GM19395 (cell line): ENCODE measurements at regions not wholly inside any gene's neighbourhood (a gene's known extent, or its start where the extent isn't known, plus 50 kb on each side); places are given as distances from the start of the nearest gene placed in this dataset.

Experiments used
- ATAC-seq: cut with Tn5 transposase; IDR thresholded peaks from one replicate; pipeline ENCODE4 v1.9.1; 2021; ENCODE audit warnings: mild to moderate bottlenecking, moderate library complexity; ENCODE audit not compliant: unreplicated experiment

DNA sequence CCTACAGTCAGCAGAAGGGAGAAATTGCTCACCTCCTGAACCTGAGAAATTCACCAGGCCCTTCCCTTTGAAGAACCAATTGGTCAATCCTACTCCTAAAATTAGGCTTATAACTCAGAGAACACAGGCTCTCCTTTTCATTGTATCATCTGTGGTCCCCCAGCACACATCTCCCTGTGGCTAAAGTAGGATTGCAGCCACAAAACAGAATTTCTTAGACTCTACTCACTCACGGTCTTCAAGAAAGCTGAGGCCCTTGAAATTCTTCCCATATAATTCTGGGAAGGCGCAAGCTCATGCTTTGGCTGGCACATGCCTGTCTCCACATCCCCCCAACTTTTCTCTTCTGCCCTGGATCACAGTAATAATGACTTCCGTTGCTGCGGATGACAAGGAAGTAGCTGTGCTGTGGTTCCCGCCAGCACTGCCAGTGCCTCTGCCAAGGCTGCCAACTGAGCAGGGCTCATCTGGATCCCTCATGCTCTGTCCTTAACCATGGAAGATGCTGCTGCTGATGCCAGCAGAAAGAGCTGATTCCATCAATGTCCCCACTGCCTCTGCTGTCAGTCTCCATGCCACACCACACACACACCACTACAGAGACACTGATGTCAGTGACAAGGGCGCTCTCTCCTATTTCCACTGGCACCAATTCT, 200.6 kb upstream of the POU2AF2 start:
- ATAC-seq: no peak

DNA sequence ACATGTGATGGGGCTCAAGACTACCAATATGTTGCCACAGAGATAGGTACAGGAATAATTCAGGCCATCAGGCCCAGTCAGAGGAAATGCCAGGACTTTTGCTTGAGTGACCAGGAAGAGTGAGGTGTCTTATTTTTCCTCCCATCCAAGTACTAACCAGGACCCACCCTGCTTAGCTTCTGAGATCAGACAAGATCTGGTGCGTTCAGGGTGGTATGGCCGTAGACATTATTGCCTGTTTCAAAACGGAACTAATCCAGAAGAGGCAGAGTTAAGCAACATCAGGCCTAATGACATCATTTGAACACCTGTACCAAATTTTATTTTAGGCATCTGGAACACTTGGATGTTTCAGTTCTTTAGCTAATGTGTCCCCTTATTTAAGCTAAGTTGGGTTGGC, 205.5 kb upstream of the POU2AF2 start:
- ATAC-seq: no peak

- no peak for ATAC-seq
Measured at GRCh38 chr11:111035746-111036145, 209.8 kb upstream of the POU2AF2 start.

DNA sequence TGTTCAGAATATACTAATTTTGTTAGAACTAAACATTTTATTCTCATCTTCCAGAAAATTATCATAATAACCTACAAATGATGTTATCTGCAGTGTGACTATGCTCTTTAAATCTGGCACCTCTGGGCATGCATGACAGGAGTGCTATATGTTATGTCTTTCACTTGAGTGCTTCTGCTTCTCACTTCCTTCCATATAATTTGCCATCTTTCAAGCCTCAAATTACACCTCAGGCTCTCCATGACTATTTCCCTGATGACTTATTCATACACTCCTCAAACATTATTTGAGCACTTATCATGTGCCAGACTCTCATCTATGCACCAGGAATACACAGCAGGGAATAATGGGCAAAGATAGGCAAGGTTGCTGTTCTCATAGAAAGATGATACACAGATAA, 219.3 kb upstream of the POU2AF2 start:
- ATAC-seq: no peak

GRCh38 chr11:111021131-111021530, 224.4 kb upstream of the POU2AF2 start:
- no peak for ATAC-seq

GRCh38 chr11:111019871-111020670, 225.5 kb upstream of the POU2AF2 start:
- no peak for ATAC-seq

- ATAC-seq: no peak
Measured at GRCh38 chr11:111019451-111019850, 226.1 kb upstream of the POU2AF2 start.

- ATAC-seq: no peak
Measured at GRCh38 chr11:111018566-111018965, 227.0 kb upstream of the POU2AF2 start.

DNA sequence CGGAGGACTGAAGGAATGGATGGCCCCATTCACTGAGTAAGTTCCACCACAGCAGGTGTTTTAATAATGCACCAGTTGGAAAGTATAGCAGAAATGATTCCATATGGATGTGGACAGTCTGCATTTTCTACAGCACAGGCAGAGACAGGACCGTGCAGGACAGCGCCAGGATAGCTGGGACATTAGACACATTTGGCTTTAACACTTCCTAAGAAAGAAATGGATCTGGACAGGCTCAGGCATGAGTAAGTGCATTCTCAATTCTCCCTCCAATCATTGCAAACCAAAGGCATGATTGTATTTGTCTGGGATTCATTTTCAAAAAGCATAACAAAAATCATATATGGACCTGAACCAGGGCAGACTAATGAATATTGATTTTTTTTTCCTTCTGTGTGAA, 233.0 kb upstream of the POU2AF2 start:
- ATAC-seq: no peak

- no peak for ATAC-seq
Measured at GRCh38 chr11:111011275-111011594, 234.3 kb upstream of the POU2AF2 start.

- no peak for ATAC-seq
Measured at GRCh38 chr11:111010391-111011274, 234.9 kb upstream of the POU2AF2 start.

DNA sequence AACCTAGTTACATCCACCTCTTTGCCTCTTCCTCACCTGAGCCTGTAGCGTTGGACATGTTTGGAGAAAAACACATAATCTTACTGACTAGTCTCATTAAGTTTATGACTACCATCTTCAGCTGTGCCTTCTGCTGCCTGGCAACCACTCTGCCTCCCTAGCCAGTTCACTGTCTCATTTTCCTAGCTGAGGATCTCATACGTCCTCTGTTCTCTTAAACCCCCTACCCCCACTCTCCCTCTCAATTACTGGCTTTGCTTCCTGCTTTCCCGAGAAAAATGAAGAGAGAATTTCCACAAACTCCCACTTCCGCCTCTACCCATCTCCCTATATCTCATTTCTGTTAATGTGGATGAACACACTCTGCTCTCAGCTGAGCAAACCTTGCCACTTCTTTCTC, 239.3 kb upstream of the POU2AF2 start:
- ATAC-seq: no peak

GRCh38 chr11:111001986-111002611, 243.4 kb upstream of the POU2AF2 start:
- no peak for ATAC-seq

- no peak for ATAC-seq
Measured at GRCh38 chr11:111001081-111001430, 244.5 kb upstream of the POU2AF2 start.

- no peak for ATAC-seq
Measured at GRCh38 chr11:111000400-111001080, 245.0 kb upstream of the POU2AF2 start.

DNA sequence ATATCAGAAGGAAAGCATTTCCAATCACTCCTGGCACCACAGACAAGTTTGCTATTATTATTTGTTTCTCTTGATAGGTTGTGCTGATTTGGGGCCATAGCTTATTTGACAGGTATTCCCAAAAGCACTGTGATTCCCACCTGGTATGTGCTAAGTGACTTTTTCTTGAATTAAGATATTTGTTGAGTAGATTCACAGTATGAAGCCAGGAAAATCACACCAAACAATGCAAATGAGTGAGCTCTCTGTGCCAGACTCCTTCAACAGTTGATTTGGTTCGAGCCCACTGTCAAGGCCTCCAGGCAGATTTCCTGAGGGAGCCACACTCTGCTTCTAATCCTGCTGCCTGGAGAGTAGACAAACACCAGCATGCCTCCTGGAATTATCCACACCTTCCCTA, 253.0 kb upstream of the POU2AF2 start:
- ATAC-seq: no peak

GRCh38 chr11:110991661-110992355, 253.7 kb upstream of the POU2AF2 start:
- ATAC-seq: no peak

- no peak for ATAC-seq
Measured at GRCh38 chr11:110990311-110990710, 255.2 kb upstream of the POU2AF2 start.

- ATAC-seq: no peak
Measured at GRCh38 chr11:110989428-110990133, 255.9 kb upstream of the POU2AF2 start.

GRCh38 chr11:110988671-110989070, 256.9 kb upstream of the POU2AF2 start:
- ATAC-seq: no peak
